ENCODE measurements at regions not wholly inside any gene's neighbourhood (a gene's known extent, or its start where the extent isn't known, plus 50 kb on each side); places are given as distances from the start of the nearest gene placed in this dataset.

DNA sequence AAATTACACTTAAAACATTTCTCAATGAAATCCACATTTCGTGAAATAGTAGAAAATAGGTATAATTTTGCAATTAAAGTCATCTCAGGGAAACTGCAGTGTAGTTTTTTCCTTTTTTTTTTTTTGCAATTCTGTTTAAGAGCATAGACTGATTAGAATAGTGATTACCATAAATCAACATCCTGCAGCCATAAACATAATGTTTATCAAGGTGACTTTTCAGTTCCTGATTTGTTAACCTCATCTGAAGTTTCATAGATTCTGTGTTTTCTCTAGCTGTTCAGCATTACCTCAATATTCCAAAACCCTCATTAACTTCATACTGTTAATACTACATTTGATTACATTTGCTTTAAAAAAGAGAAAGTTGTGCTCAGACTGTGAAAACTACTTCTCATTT is 286.3 kb upstream of the DACH1 start:
- Histone ChIP-seq H3K27ac (no peak overlapping the region), H3K4me3 (no peak overlapping the region)
- no peak for DNase-seq (ENCODE audit: low spot score)
- TF ChIP-seq, protein P1, sequence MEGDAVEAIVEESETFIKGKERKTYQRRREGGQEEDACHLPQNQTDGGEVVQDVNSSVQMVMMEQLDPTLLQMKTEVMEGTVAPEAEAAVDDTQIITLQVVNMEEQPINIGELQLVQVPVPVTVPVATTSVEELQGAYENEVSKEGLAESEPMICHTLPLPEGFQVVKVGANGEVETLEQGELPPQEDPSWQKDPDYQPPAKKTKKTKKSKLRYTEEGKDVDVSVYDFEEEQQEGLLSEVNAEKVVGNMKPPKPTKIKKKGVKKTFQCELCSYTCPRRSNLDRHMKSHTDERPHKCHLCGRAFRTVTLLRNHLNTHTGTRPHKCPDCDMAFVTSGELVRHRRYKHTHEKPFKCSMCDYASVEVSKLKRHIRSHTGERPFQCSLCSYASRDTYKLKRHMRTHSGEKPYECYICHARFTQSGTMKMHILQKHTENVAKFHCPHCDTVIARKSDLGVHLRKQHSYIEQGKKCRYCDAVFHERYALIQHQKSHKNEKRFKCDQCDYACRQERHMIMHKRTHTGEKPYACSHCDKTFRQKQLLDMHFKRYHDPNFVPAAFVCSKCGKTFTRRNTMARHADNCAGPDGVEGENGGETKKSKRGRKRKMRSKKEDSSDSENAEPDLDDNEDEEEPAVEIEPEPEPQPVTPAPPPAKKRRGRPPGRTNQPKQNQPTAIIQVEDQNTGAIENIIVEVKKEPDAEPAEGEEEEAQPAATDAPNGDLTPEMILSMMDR (IDR thresholded peaks at IDR 0.05): no peak

DNA sequence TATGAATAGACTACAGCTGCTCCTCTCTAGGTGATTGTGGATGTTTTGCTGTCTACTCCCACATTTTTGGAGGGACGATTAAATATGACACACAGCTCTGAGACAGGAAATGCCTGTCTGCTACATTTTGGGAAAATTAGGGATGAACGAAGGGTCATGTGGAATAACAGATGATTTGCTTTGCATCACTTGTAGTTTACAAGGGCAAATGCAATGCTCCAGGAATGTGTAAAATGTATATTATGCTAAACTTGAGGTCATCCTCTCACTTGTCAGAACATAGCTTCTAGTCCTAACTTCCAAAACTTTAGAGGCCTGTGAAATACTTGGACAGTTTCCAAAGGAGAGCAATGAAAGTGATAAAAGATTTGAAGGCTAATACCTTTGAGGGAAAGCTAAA is 284.2 kb upstream of the DACH1 start:
- Histone ChIP-seq H3K4me3 (no peak overlapping the region), H3K27ac (no peak overlapping the region)
- no peak for DNase-seq (ENCODE audit: low spot score)
- TF ChIP-seq, protein P1 (IDR thresholded peaks at IDR 0.05): no peak

DNA sequence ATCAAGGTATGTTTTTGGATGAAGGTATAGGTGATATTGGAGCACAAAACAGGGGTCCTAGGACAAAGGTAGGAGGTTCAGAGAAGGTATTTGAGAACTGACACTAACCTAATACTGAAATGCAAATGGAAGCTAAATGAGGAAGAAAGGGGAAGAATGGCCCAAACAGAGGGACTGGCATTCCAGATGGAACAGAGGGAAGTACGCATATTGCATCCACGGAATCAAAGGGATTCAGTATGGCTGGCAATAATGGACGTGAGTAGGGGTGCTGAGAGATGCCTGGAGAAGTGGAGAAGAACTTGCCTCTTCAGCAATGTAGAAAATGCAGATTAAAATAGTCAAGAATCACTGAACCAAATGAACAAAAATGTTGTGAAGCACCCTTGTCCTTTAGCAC is 283.5 kb upstream of the DACH1 start:
- DNase-seq (ENCODE audit: low spot score): no peak
- no peak overlapping the region for H3K27ac ChIP-seq
- TF ChIP-seq, protein P1 (IDR thresholded peaks at IDR 0.05): no peak
- no peak overlapping the region for H3K4me3 ChIP-seq

DNA sequence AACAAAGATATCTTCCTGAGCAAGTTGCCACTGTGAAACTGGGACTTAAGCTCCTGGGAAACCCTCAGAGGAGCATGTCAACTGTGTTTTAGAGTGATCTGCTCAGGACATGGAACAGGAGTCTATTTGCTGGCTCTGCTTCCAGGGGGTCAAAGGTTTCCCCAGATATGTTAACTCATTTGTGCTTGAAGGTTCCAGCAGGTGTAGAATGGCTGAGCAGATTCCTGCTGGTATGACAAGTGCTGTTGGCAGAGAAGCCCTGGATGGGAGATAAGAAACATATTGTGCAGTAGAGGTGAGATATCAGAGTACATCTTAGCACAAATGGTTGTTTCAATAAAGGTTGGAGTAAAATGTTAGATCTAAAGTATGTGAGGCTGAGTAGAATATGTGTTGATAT is 282.7 kb upstream of the DACH1 start:
- H3K27ac ChIP-seq: no peak overlapping the region
- no peak for DNase-seq (ENCODE audit: low spot score)
- H3K4me3 ChIP-seq: no peak overlapping the region
- TF ChIP-seq, protein P1 (IDR thresholded peaks at IDR 0.05): no peak

DNA sequence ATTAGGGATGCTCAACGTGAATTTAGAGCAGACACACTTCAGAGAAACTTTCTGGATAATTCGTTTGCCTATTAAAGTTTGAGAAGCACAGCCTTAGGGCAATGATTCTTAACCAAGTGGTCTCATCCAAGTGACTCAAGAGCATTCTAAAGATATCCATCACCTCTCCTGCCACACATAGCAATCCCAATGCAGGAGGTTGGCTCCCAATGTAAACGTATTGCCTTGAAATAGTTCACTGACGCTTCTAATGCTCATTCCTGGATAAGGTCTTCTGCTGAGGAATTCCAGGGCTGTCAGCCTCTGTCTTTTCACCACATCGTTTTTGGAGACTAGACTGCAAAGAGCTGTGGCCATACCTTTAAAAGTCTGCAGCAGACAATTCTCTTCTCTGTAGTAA is 279.8 kb upstream of the DACH1 start:
- DNase-seq (ENCODE audit: low spot score): no peak
- TF ChIP-seq, protein P1 (IDR thresholded peaks at IDR 0.05): no peak
- no peak overlapping the region for H3K4me3 ChIP-seq
- H3K27ac ChIP-seq: no peak overlapping the region

DNA sequence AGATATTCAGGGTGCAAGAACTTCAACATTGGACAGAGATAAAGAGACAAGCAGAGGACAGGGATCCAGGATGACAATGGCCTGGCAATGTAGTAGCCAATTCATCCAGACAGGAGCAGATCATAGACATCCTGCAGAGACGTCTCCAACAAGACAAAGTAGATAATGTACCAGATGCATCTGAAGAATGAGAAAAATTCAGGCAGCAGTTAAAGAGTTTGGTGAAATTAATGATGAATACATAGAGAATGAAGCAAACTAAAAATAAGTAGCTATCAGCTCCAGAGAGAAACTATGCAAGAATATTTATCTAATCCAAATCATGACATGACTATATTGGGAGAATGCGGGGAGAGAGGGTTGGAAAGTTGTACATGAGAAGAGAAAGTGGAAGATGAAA is 278.4 kb upstream of the DACH1 start:
- H3K27ac ChIP-seq: no peak overlapping the region
- DNase-seq (ENCODE audit: low spot score): no peak
- TF ChIP-seq, protein P1 (IDR thresholded peaks at IDR 0.05): no peak
- H3K4me3 ChIP-seq: no peak overlapping the region

DNA sequence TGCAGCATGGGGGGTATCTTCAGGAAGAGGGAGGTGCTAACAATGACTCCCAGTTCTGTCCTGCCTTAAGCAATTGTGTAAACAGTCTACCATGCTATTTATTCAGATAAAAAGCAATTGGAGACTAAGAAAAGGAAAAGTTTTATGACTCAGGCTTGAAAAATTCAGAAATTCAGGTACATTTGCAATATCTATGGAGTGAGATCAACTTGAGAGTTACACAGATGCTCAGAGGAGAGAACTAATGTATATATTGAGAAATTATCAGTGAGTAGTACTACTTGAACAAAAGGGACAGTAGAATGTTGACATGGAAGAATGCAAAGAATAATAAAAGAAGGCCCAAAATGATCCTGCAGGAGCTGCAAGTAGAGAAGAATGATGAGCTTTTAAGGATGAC is 277.6 kb upstream of the DACH1 start:
- TF ChIP-seq, protein P1 (IDR thresholded peaks at IDR 0.05): no peak
- H3K4me3 ChIP-seq: no peak overlapping the region
- no peak overlapping the region for H3K27ac ChIP-seq
- DNase-seq (ENCODE audit: low spot score): no peak

Measured in coronary artery (tissue), 2 donors.